Spinal cord (tissue), 9 donors: ENCODE measurements at regions not wholly inside any gene's neighbourhood (a gene's known extent, or its start where the extent isn't known, plus 50 kb on each side); places are given as distances from the start of the nearest gene placed in this dataset.
"Not testable (repeated sequence)": the region's sequence is repeated elsewhere in the genome, so short reads cannot be mapped to it uniquely, and the experiment has no call there.

Experiments
- DNase-seq, 6 donors: peaks; one replicate each; pipeline versions ENCODE4 v3.0.0 to v3.0.0-alpha.2; 2013 to 2015; ENCODE audit warnings: low spot score in 6 of 6, low read depth in 4 of 6
- H3K27ac ChIP-seq: one replicate; pipeline ENCODE4 v1.5.1; 2013; ENCODE audit warnings: low read depth, low read length, control low read depth
- H3K27me3 ChIP-seq: one replicate; pipeline ENCODE4 v1.6.1; 2013; ENCODE audit warnings: low read length; ENCODE audit not compliant: control insufficient read depth, insufficient read depth
- H3K36me3 ChIP-seq: one replicate; pipeline ENCODE4 v1.6.1; 2013; ENCODE audit warnings: low read length; ENCODE audit not compliant: control insufficient read depth, insufficient read depth
- H3K4me1 ChIP-seq: one replicate; pipeline ENCODE4 v1.6.1; 2013; ENCODE audit warnings: low read length; ENCODE audit not compliant: control insufficient read depth, insufficient read depth
- H3K4me3 ChIP-seq: one replicate; pipeline ENCODE4 v1.5.1; 2013; ENCODE audit warnings: low read depth, low read length, control low read depth
- H3K9me3 ChIP-seq: one replicate; pipeline ENCODE4 v1.6.1; 2013; ENCODE audit warnings: low read length; ENCODE audit not compliant: control insufficient read depth, insufficient read depth
- WGBS: methylation state at CpG from one replicate; pipeline ENCODE4 v1.1.5; 2013; ENCODE audit warnings: missing lambda C conversion rate; ENCODE audit not compliant: insufficient coverage; 5-methylcytosine and 5-hydroxymethylcytosine counted together
- donor health status: healthy.

GRCh38 chr1:178665579-178665978, 59.5 kb upstream of the RALGPS2 start:
- Histone ChIP-seq H3K9me3 (no peaks in the 10 kb centered on the region), H3K4me1 (no peaks in the 10 kb centered on the region), H3K27ac (no peak overlapping the region), H3K4me3 (no peak overlapping the region), H3K36me3 (no peaks in the 10 kb centered on the region), H3K27me3 (no peaks in the 10 kb centered on the region)
- WGBS: no CpG with 5 or more reads among the region's 1 CpG
- DNase-seq: no peak

DNA sequence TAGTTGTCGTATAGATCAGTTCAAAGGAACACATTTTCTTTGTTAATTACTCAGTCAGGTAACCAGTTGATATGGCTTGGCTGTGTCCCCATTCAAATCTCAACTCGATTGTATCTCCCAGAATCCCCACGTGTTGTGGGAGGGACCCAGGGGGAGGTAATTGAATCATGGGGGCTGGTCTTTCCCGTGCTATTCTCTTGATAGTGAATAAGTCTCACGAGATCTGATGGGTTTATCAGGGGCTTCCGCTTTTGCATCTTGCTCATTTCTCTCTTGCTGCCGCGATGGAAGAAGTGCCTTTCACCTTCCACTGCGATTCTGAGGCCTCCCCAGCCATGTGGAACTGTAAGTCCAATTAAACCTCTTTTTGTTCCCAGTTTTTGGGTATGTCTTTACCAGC, 58.2 kb upstream of the RALGPS2 start:
- DNase-seq, H3K36me3 ChIP-seq, H3K27me3 ChIP-seq, H3K27ac ChIP-seq, H3K9me3 ChIP-seq, H3K4me1 ChIP-seq, H3K4me3 ChIP-seq: not testable (repeated sequence)
- 85% methylated on average over 6 of the region's 9 CpGs for WGBS

DNA sequence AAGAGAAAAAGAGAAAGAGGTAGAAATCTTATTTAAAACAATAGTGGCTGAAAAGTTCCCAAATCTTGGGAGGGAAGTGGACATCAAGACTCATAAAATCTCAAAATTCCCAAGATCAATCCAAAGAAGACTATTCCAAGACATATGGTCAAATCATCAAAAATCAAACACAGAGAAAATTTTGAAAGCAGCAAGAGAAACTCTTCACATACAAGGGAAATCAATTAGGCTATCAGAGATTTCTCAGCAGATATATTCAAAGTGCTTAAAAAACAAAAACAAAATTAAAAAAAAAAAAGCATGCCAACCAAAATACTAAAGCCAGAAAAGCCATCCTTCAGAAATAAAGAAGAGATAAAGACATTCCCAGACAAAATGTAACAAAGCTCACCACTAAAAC, 52.6 kb upstream of the RALGPS2 start:
- H3K4me3 ChIP-seq: no peak overlapping the region
- no peaks in the 10 kb centered on the region for H3K27me3 ChIP-seq
- DNase-seq: no peak
- no peaks in the 10 kb centered on the region for H3K36me3 ChIP-seq
- H3K9me3 ChIP-seq: peaks cover 9% of the 10 kb centered on the region
- H3K27ac ChIP-seq: no peak overlapping the region
- no peaks in the 10 kb centered on the region for H3K4me1 ChIP-seq

DNA sequence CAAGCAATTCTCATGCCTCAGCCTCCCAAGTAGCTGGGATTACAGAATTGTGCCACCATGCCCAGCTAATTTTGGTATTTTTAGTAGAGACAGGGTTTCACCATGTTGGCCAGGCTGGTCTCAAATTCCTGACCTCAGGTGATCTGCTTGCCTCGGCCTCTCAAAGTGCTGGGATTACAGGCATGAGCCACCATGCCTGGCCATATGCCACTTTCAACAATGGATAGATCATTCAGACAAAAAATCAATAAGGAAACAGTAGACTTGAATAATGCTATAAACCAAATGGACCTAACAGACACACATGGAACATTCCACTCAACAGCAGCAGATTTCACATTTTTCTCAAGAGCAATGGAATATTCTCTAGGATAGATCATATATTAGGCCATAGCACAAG, 50.5 kb upstream of the RALGPS2 start:
- not testable (repeated sequence) for H3K4me1 ChIP-seq, H3K4me3 ChIP-seq, H3K36me3 ChIP-seq, H3K27ac ChIP-seq, DNase-seq, H3K27me3 ChIP-seq
- H3K9me3 ChIP-seq: peaks cover 11% of the 10 kb centered on the region
- WGBS: no CpG with 5 or more reads among the region's 1 CpG
